HepG2 (cell line): ENCODE measurements at regions not wholly inside any gene's neighbourhood (a gene's known extent, or its start where the extent isn't known, plus 50 kb on each side); places are given as distances from the start of the nearest gene placed in this dataset.

Source experiments
- ATAC-seq: fragments of 200-7000 bp; cut with Tn5 transposase; 3 replicates; pipeline ENCODE4 v1.9.1; 2020; ENCODE audit warnings: mild to moderate bottlenecking, moderate library complexity
- BruUV-seq: library from RNA; stranded (reverse); fragments of 400-500 nt; replicated peaks from 2 replicates; lab custom pipeline; 2021; lab: Mats Ljungman, UMichigan
- CTCF ChIA-PET: fragments of 300-600 bp; formaldehyde crosslinking; extraction: SDS; loops from one replicate; lab custom pipeline; 2021; ENCODE audit warnings: low total read pairs, inconsistent platforms, low intra/inter-chr PET ratio; lab: Yijun Ruan, JAX
- POLR2A ChIA-PET: fragments of 350-600 bp; sonication (Branson Sonifier 250); formaldehyde crosslinking; loops from one replicate; lab custom pipeline; 2020; ENCODE audit warnings: antibody characterized with exemption, inconsistent platforms; lab: Yijun Ruan, JAX
- DNase-seq: peaks from one replicate; pipeline ENCODE4 v3.0.0-alpha.2; 2015; ENCODE audit warnings: low spot score
- FAIRE-seq: peaks from 3 replicates; lab custom pipeline; 2011; peaks lifted over from hg19 to GRCh38; lab: Jason Lieb, UNC
- H2AFZ ChIP-seq: one replicate; pipeline ENCODE4 v1.6.1; 2011; ENCODE audit warnings: low read length, inconsistent platforms
- H3K27ac ChIP-seq: fragments of 300-600 bp; 3 replicates; pipeline ENCODE4 v1.8.0; 2011; ENCODE audit warnings: mixed run types, mild to moderate bottlenecking, mixed read lengths, low read length, inconsistent platforms; ENCODE audit not compliant: insufficient read depth; ENCODE audit errors: extremely low read length
- H3K27me3 ChIP-seq, 2 experiments: fragments of 200-600 bp in 1 of 2; 2 replicates in 1 of 2; 3 replicates in 1 of 2; pipeline versions ENCODE4 v1.6.0 to v1.8.0; 2011; ENCODE audit warnings: low read length in 2 of 2, mild to moderate bottlenecking in 2 of 2, moderate library complexity in 2 of 2, inconsistent platforms in 1 of 2; ENCODE audit not compliant: insufficient read depth in 2 of 2, control insufficient read depth in 1 of 2
- H3K36me3 ChIP-seq, 2 experiments: fragments of 200-600 bp in 1 of 2; replicated peaks in 1 of 2; 2 replicates in 1 of 2; 3 replicates in 1 of 2; pipeline versions ENCODE4 v1.5.1 to v1.8.0; 2011; ENCODE audit warnings: low read length in 2 of 2, inconsistent platforms in 1 of 2; ENCODE audit not compliant: insufficient read depth in 2 of 2, control insufficient read depth in 1 of 2
- H3K4me1 ChIP-seq: 2 replicates; pipeline ENCODE4 v1.5.1; 2012; ENCODE audit warnings: low read length, inconsistent platforms; ENCODE audit not compliant: insufficient read depth
- H3K4me2 ChIP-seq: 2 replicates; pipeline ENCODE4 v1.6.0; 2011; ENCODE audit warnings: low read depth, low read length, inconsistent platforms
- H3K4me3 ChIP-seq, 3 experiments: fragments of 200-600 bp in 1 of 3; sonication (generic), shearing (Covaris generic) in 1 of 3; replicated peaks in 1 of 3; 2 replicates each; pipeline ENCODE4 v1.5.1; 2011 to 2016; ENCODE audit warnings: low read length in 3 of 3, inconsistent platforms in 2 of 3, low read depth in 2 of 3, mild to moderate bottlenecking in 2 of 3, control low read depth in 1 of 3, mixed read lengths in 1 of 3; ENCODE audit not compliant: insufficient read depth in 1 of 3
- H3K79me2 ChIP-seq: one replicate; pipeline ENCODE4 v1.6.1; 2011; ENCODE audit warnings: low read length, inconsistent platforms; ENCODE audit not compliant: insufficient read depth
- H3K9ac ChIP-seq: 2 replicates; pipeline ENCODE4 v1.6.0; 2011; ENCODE audit warnings: mild to moderate bottlenecking, low read depth, low read length, inconsistent platforms; ENCODE audit not compliant: insufficient read depth
- H3K9me3 ChIP-seq: 2 replicates; pipeline ENCODE4 v1.5.1; 2012; ENCODE audit warnings: mild to moderate bottlenecking, low read length
- H4K20me1 ChIP-seq: 2 replicates; pipeline ENCODE4 v1.6.0; 2011; ENCODE audit warnings: inconsistent platforms, mild to moderate bottlenecking, low read length, moderate library complexity; ENCODE audit not compliant: insufficient read depth
- CENPT ChIP-seq: sonication (generic); formaldehyde crosslinking; IDR thresholded peaks from 2 replicates; pipeline ENCODE4 v1.8.0; 2022; ENCODE audit warnings: low read depth, mild to moderate bottlenecking, moderate library complexity, missing genetic modification reagents
- EHMT2 ChIP-seq: fragments of 200-600 bp; sonication (generic); IDR thresholded peaks from 2 replicates; pipeline ENCODE4 v1.7.0; 2017; ENCODE audit warnings: antibody characterized with exemption, low read depth, low read length, borderline replicate concordance
- ETV6 ChIP-seq: sonication (generic); formaldehyde crosslinking; conservative IDR thresholded peaks from 2 replicates; pipeline ENCODE4 v1.4.0; 2020; ENCODE audit warnings: missing genetic modification reagents
- MEF2D ChIP-seq: sonication (generic); formaldehyde crosslinking; IDR thresholded peaks from 2 replicates; pipeline ENCODE4 v1.5.1; 2020; ENCODE audit warnings: mild to moderate bottlenecking, missing genetic modification reagents
- NR2F2 ChIP-seq: IDR thresholded peaks from 2 replicates; pipeline ENCODE4 v1.6.1; 2012; ENCODE audit warnings: low read depth, inconsistent platforms, borderline replicate concordance
- NRL ChIP-seq: sonication (generic); formaldehyde crosslinking; IDR thresholded peaks from 2 replicates; pipeline ENCODE4 v1.5.0; 2020; ENCODE audit warnings: missing genetic modification reagents, mild to moderate bottlenecking, moderate library complexity, borderline replicate concordance
- ONECUT2 ChIP-seq: sonication (generic); formaldehyde crosslinking; IDR thresholded peaks from 2 replicates; pipeline ENCODE4 v1.4.0; 2020; ENCODE audit warnings: missing genetic modification reagents
- REPIN1 ChIP-seq: sonication (generic); formaldehyde crosslinking; IDR thresholded peaks from 2 replicates; pipeline ENCODE4 v1.8.0; 2022; ENCODE audit warnings: missing genetic modification reagents, low read depth, mild to moderate bottlenecking, borderline replicate concordance
- SMARCE1 ChIP-seq: fragments of 450-650 bp; IDR thresholded peaks from 2 replicates; pipeline ENCODE4 v1.6.1; 2017; ENCODE audit warnings: borderline replicate concordance
- TCF12 ChIP-seq, 2 experiments: fragments of 450-650 bp in 1 of 2; sonication (generic) in 1 of 2; formaldehyde crosslinking in 1 of 2; IDR thresholded peaks; 2 replicates each; pipeline versions ENCODE4 v1.6.1 to v1.8.0; 2017 to 2022; ENCODE audit warnings: antibody characterized with exemption in 1 of 2, mild to moderate bottlenecking in 1 of 2, missing genetic modification reagents in 1 of 2, moderate library complexity in 1 of 2
- ZFX ChIP-seq: sonication (generic); formaldehyde crosslinking; IDR thresholded peaks from 2 replicates; pipeline ENCODE4 v1.4.0; 2020; ENCODE audit warnings: mild to moderate bottlenecking, low read depth, missing genetic modification reagents, moderate library complexity
- ZNF12 ChIP-seq: sonication (generic); formaldehyde crosslinking; IDR thresholded peaks from 2 replicates; pipeline ENCODE4 v1.5.0; 2020; ENCODE audit warnings: missing genetic modification reagents
- ZNF263 ChIP-seq: sonication (generic); formaldehyde crosslinking; IDR thresholded peaks from 2 replicates; pipeline ENCODE4 v1.4.0; 2020; ENCODE audit warnings: missing genetic modification reagents
- ZNF460 ChIP-seq: sonication (generic); formaldehyde crosslinking; IDR thresholded peaks from 2 replicates; pipeline ENCODE4 v1.5.1; 2020; ENCODE audit warnings: missing genetic modification reagents, mild to moderate bottlenecking, borderline replicate concordance
- WGBS: methylation state at CpG from one replicate; pipeline ENCODE4 v1.1.6; 2017; ENCODE audit warnings: low lambda C conversion rate; 5-methylcytosine and 5-hydroxymethylcytosine counted together
- in situ Hi-C: cut with HindIII; loops from 2 replicates; pipeline ENCODE4 v1.10.0; 2017; ENCODE audit warnings: low pct_unique_long_range_greater_than_20kb; ENCODE audit not compliant: extremely low pct_ligation_motif_present
- intact Hi-C: fragments of 100-400 bp; cut with micrococcal nuclease; formaldehyde crosslinking; loops from one replicate; pipeline ENCODE4 v1.10.0; 2022; ENCODE audit not compliant: unreplicated experiment
- TF ChIP-seq, protein P1 (sequence below): sonication (generic); formaldehyde crosslinking; IDR thresholded peaks from 2 replicates; pipeline ENCODE4 v1.5.1; 2020; ENCODE audit warnings: missing genetic modification reagents, mild to moderate bottlenecking, borderline replicate concordance
- TF ChIP-seq, protein P2 (sequence below), 2 experiments: sonication (generic) in 1 of 2; formaldehyde crosslinking in 1 of 2; IDR thresholded peaks; 2 replicates each; pipeline versions ENCODE4 v1.4.0 to v1.6.1; 2018 to 2020; ENCODE audit warnings: missing genetic modification reagents in 2 of 2, borderline replicate concordance in 1 of 2, low read depth in 1 of 2, mild to moderate bottlenecking in 1 of 2, missing biosample characterization in 1 of 2
- TF ChIP-seq, protein P3 (sequence below): sonication (generic); formaldehyde crosslinking; conservative IDR thresholded peaks from 2 replicates; pipeline ENCODE4 v1.4.0; 2020; ENCODE audit warnings: missing genetic modification reagents
- TF ChIP-seq, protein P4 (sequence below): sonication (generic); formaldehyde crosslinking; IDR thresholded peaks from 2 replicates; pipeline ENCODE4 v1.8.1; 2023; ENCODE audit warnings: mild to moderate bottlenecking, inconsistent platforms, moderate library complexity, missing genetic modification reagents, borderline replicate concordance

DNA sequence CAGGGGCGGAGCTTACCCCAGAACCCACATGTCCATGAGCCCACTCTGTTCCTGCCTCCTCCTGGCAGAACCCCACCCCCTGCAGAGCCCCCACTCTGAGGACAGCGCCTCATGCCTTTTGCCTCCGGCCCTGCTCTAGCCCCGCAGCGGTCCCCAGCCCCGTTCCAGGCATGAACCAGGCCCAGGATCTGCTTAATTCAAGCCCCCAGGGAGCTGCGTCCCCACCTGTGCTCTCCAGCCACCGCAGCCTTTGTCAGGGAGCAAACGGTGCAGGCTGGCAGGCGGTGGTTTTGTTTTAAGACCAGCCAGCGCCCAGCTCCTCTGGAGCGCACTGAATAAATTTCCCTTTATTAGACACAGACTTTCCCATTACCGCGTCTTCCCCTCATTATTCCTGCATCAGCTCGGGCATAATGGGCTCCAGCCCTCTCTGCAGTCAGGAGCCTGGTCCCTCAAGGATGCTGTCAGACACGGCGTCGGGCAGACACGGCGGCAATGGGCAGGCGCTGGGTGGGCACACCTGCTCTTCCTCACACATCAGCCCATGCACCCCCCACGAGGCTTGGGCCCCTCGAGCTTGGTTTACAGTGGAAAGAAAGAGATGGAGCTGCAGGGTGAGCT, 137.6 kb downstream of the OLFM1 start:
- Histone ChIP-seq H3K4me3 (no peak overlapping the region), H3K36me3 (no peaks in the 10 kb centered on the region), H3K4me2 (no peak overlapping the region), H3K27me3 (peaks cover 7 to 32% of the 10 kb centered on the region in 2 experiments; a peak in 3 of 5 replicates), H2AFZ (no peak overlapping the region), H3K27ac (no peak overlapping the region), H3K9ac (no peak overlapping the region), H4K20me1 (no peaks in the 10 kb centered on the region), H3K9me3 (no peaks in the 10 kb centered on the region), H3K4me1 (no peaks in the 10 kb centered on the region), H3K79me2 (no peaks in the 10 kb centered on the region)
- in situ Hi-C loops (no loop called here), intact Hi-C loops (no loop called here)
- ATAC-seq (no peak), DNase-seq (no peak), FAIRE-seq (no peak)
- ChIA-PET CTCF (no interaction called here), POLR2A (no interaction called here)
- 59% methylated on average over 21 of the region's 23 CpGs for WGBS
- no TSS peak for BruUV-seq
- no peak for TF ChIP-seq CENPT (CRISPR knock-in tag)
- TF ChIP-seq ZNF460 (CRISPR knock-in tag), result no peak
- TF ChIP-seq NRL (CRISPR knock-in tag), result no peak
- TF ChIP-seq TCF12 (IDR thresholded peaks at IDR 0.05), result no peak
- TF ChIP-seq TCF12 (CRISPR knock-in tag; IDR thresholded peaks at IDR 0.05), result no peak
- TF ChIP-seq, protein P1, sequence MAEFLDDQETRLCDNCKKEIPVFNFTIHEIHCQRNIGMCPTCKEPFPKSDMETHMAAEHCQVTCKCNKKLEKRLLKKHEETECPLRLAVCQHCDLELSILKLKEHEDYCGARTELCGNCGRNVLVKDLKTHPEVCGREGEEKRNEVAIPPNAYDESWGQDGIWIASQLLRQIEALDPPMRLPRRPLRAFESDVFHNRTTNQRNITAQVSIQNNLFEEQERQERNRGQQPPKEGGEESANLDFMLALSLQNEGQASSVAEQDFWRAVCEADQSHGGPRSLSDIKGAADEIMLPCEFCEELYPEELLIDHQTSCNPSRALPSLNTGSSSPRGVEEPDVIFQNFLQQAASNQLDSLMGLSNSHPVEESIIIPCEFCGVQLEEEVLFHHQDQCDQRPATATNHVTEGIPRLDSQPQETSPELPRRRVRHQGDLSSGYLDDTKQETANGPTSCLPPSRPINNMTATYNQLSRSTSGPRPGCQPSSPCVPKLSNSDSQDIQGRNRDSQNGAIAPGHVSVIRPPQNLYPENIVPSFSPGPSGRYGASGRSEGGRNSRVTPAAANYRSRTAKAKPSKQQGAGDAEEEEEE (CRISPR knock-in tag), result no peak
- TF ChIP-seq ZNF263 (CRISPR knock-in tag), result no peak
- no peak for TF ChIP-seq ETV6
- TF ChIP-seq, protein P2, sequence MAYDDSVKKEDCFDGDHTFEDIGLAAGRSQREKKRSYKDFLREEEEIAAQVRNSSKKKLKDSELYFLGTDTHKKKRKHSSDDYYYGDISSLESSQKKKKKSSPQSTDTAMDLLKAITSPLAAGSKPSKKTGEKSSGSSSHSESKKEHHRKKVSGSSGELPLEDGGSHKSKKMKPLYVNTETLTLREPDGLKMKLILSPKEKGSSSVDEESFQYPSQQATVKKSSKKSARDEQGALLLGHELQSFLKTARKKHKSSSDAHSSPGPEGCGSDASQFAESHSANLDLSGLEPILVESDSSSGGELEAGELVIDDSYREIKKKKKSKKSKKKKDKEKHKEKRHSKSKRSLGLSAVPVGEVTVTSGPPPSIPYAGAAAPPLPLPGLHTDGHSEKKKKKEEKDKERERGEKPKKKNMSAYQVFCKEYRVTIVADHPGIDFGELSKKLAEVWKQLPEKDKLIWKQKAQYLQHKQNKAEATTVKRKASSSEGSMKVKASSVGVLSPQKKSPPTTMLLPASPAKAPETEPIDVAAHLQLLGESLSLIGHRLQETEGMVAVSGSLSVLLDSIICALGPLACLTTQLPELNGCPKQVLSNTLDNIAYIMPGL (CRISPR knock-in tag; IDR thresholded peaks at IDR 0.05; ENCODE audit: borderline replicate concordance in 1 of 2, low read depth in 1 of 2), result no peak
- no peak for TF ChIP-seq REPIN1 (CRISPR knock-in tag)
- TF ChIP-seq, protein P3, sequence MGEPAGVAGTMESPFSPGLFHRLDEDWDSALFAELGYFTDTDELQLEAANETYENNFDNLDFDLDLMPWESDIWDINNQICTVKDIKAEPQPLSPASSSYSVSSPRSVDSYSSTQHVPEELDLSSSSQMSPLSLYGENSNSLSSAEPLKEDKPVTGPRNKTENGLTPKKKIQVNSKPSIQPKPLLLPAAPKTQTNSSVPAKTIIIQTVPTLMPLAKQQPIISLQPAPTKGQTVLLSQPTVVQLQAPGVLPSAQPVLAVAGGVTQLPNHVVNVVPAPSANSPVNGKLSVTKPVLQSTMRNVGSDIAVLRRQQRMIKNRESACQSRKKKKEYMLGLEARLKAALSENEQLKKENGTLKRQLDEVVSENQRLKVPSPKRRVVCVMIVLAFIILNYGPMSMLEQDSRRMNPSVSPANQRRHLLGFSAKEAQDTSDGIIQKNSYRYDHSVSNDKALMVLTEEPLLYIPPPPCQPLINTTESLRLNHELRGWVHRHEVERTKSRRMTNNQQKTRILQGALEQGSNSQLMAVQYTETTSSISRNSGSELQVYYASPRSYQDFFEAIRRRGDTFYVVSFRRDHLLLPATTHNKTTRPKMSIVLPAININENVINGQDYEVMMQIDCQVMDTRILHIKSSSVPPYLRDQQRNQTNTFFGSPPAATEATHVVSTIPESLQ (CRISPR knock-in tag), result no peak
- TF ChIP-seq, protein P4, sequence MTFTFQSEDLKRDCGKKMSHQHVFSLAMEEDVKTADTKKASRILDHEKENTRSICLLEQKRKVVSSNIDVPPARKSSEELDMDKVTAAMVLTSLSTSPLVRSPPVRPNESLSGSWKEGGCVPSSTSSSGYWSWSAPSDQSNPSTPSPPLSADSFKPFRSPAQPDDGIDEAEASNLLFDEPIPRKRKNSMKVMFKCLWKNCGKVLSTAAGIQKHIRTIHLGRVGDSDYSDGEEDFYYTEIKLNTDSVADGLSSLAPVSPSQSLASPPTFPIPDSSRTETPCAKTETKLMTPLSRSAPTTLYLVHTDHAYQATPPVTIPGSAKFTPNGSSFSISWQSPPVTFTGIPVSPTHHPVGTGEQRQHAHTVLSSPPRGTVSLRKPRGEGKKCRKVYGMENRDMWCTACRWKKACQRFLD, result no peak
- no peak for TF ChIP-seq EHMT2
- TF ChIP-seq ZFX, result no peak
- TF ChIP-seq SMARCE1, result no peak
- no peak for TF ChIP-seq MEF2D (CRISPR knock-in tag)
- TF ChIP-seq ONECUT2 (CRISPR knock-in tag), result no peak
- TF ChIP-seq ZNF12 (CRISPR knock-in tag), result no peak
- no peak for TF ChIP-seq NR2F2
